Fibroblast of skin of right biceps (primary cell): ENCODE measurements at regions not wholly inside any gene's neighbourhood (a gene's known extent, or its start where the extent isn't known, plus 50 kb on each side); places are given as distances from the start of the nearest gene placed in this dataset.

Experiments
- DNase-seq: peaks from one replicate; pipeline ENCODE4 v3.0.0-alpha.2; 2013

- DNase-seq = no peak
These were observed 51.1 kb downstream of the GARRE1 start for GRCh38 chr19:34305221-34306083.

- DNase-seq = no peak
These were observed 51.9 kb downstream of the GARRE1 start for GRCh38 chr19:34306213-34306661.

GRCh38 chr19:34306824-34307223, 52.5 kb downstream of the GARRE1 start:
- DNase-seq = no peak

GRCh38 chr19:34308381-34309367, 54.3 kb downstream of the GARRE1 start:
- DNase-seq = no peak

GRCh38 chr19:34309368-34310138, 55.2 kb downstream of the GARRE1 start:
- no peak for DNase-seq

- no peak for DNase-seq
These were observed 54.5 kb upstream of the GPI start for GRCh38 chr19:34310494-34310981.

GRCh38 chr19:34313188-34313587, 51.8 kb upstream of the GPI start:
- DNase-seq = peak; percentile 55

GRCh38 chr19:34314437-34315313, 50.3 kb upstream of the GPI start:
- DNase-seq = no peak
